GM12864 (cell line): ENCODE measurements at regions not wholly inside any gene's neighbourhood (a gene's known extent, or its start where the extent isn't known, plus 50 kb on each side); places are given as distances from the start of the nearest gene placed in this dataset.
"Not testable (repeated sequence)": the region's sequence is repeated elsewhere in the genome, so short reads cannot be mapped to it uniquely, and the experiment has no call there.

Source experiments
- DNase-seq: peaks from one replicate; pipeline ENCODE4 v3.0.0-alpha.2; 2011; ENCODE audit warnings: low read depth
- H3K4me3 ChIP-seq: 2 replicates; pipeline ENCODE4 v1.5.1; 2011; ENCODE audit warnings: mild to moderate bottlenecking, low read depth, low read length, control low read depth
- CTCF ChIP-seq: IDR thresholded peaks from 2 replicates; pipeline ENCODE4 v1.5.1; 2011; ENCODE audit warnings: low read depth, mild to moderate bottlenecking, moderate library complexity, low read length, control low read depth, inconsistent platforms; ENCODE audit errors: missing control alignments

- H3K4me3 ChIP-seq, DNase-seq: not testable (repeated sequence)
Observed at GRCh38 chr9:64813072-64813471, 471.9 kb downstream of the FOXD4L5 start.

GRCh38 chr9:64778667-64779066 lies 506.3 kb downstream of the FOXD4L5 start:
- not testable (repeated sequence) for H3K4me3 ChIP-seq, DNase-seq

- DNase-seq, H3K4me3 ChIP-seq: not testable (repeated sequence)
Observed at GRCh38 chr9:64776269-64776668, 508.7 kb downstream of the FOXD4L5 start.

- H3K4me3 ChIP-seq, DNase-seq: not testable (repeated sequence)
Observed at GRCh38 chr9:64774813-64775793, 509.9 kb downstream of the FOXD4L5 start.

GRCh38 chr9:64774004-64774812 lies 510.8 kb downstream of the FOXD4L5 start:
- H3K4me3 ChIP-seq, DNase-seq: not testable (repeated sequence)

GRCh38 chr9:64773491-64773931 lies 511.5 kb downstream of the FOXD4L5 start:
- no peak for TF ChIP-seq CTCF
- peak overlapping the region; percentile 16; the same call in 1 of the 2 replicates for H3K4me3 ChIP-seq
- DNase-seq: no peak

GRCh38 chr9:64772751-64773331 lies 512.2 kb downstream of the FOXD4L5 start:
- not testable (repeated sequence) for H3K4me3 ChIP-seq, DNase-seq

- DNase-seq, H3K4me3 ChIP-seq: not testable (repeated sequence)
Observed at GRCh38 chr9:64772123-64772736, 512.8 kb downstream of the FOXD4L5 start.
